ENCODE measurements at regions not wholly inside any gene's neighbourhood (a gene's known extent, or its start where the extent isn't known, plus 50 kb on each side); places are given as distances from the start of the nearest gene placed in this dataset.

GRCh38 chr17:72388765-72389473, 268.1 kb downstream of the SOX9 start:
- Histone ChIP-seq H3K79me2 (ENCODE audit: insufficient read depth, low read length) (no peaks in the 10 kb centered on the region), H3K4me1 (ENCODE audit: insufficient read depth, low read length, poor library complexity, severe bottlenecking) (no peaks in the 10 kb centered on the region), H3K9me3 (ENCODE audit: insufficient read depth, low read depth, low read length) (no peaks in the 10 kb centered on the region; the same call in 1 of the 2 replicates), H3K9me2 (replicated peaks; ENCODE audit: low read depth, low read length) (no peaks in the 10 kb centered on the region), H3K9ac (ENCODE audit: low read depth, low read length, poor library complexity, severe bottlenecking) (no peak overlapping the region), H3K4me3 (ENCODE audit: low read length, poor library complexity, severe bottlenecking) (no peak overlapping the region), H3K4me2 (ENCODE audit: low read depth, low read length, poor library complexity, severe bottlenecking) (no peak overlapping the region), H3F3A (ENCODE audit: low read depth) (no peaks in the 10 kb centered on the region), H4K20me1 (ENCODE audit: insufficient read depth, low read length, poor library complexity, severe bottlenecking) (no peaks in the 10 kb centered on the region), H3K36me3 (ENCODE audit: insufficient read depth, low read length) (no peaks in the 10 kb centered on the region), H2AFZ (ENCODE audit: low read length) (no peak overlapping the region), H3K27me3 (ENCODE audit: insufficient read depth, low read length, poor library complexity, severe bottlenecking) (no peaks in the 10 kb centered on the region)
- TF ChIP-seq, protein P1, sequence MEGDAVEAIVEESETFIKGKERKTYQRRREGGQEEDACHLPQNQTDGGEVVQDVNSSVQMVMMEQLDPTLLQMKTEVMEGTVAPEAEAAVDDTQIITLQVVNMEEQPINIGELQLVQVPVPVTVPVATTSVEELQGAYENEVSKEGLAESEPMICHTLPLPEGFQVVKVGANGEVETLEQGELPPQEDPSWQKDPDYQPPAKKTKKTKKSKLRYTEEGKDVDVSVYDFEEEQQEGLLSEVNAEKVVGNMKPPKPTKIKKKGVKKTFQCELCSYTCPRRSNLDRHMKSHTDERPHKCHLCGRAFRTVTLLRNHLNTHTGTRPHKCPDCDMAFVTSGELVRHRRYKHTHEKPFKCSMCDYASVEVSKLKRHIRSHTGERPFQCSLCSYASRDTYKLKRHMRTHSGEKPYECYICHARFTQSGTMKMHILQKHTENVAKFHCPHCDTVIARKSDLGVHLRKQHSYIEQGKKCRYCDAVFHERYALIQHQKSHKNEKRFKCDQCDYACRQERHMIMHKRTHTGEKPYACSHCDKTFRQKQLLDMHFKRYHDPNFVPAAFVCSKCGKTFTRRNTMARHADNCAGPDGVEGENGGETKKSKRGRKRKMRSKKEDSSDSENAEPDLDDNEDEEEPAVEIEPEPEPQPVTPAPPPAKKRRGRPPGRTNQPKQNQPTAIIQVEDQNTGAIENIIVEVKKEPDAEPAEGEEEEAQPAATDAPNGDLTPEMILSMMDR (conservative IDR thresholded peaks at IDR 0.05; ENCODE audit: low read length) = no peak
- TF ChIP-seq EZH2phosphoT487 (IDR thresholded peaks at IDR 0.05; ENCODE audit: borderline replicate concordance) = no peak

GRCh38 chr17:72390675-72391508, 270.1 kb downstream of the SOX9 start:
- Histone ChIP-seq H3K36me3 (ENCODE audit: insufficient read depth, low read length) (no peaks in the 10 kb centered on the region), H3K9ac (ENCODE audit: low read depth, low read length, poor library complexity, severe bottlenecking) (no peak overlapping the region), H3K9me3 (ENCODE audit: insufficient read depth, low read depth, low read length) (no peaks in the 10 kb centered on the region; the same call in 1 of the 2 replicates), H3K9me2 (replicated peaks; ENCODE audit: low read depth, low read length) (no peaks in the 10 kb centered on the region), H2AFZ (ENCODE audit: low read length) (no peak overlapping the region), H3K4me1 (ENCODE audit: insufficient read depth, low read length, poor library complexity, severe bottlenecking) (no peaks in the 10 kb centered on the region), H3K27me3 (ENCODE audit: insufficient read depth, low read length, poor library complexity, severe bottlenecking) (no peaks in the 10 kb centered on the region), H3F3A (ENCODE audit: low read depth) (no peaks in the 10 kb centered on the region), H3K79me2 (ENCODE audit: insufficient read depth, low read length) (no peaks in the 10 kb centered on the region), H3K4me2 (ENCODE audit: low read depth, low read length, poor library complexity, severe bottlenecking) (no peak overlapping the region), H3K4me3 (ENCODE audit: low read length, poor library complexity, severe bottlenecking) (no peak overlapping the region), H4K20me1 (ENCODE audit: insufficient read depth, low read length, poor library complexity, severe bottlenecking) (no peaks in the 10 kb centered on the region)
- no peak for TF ChIP-seq EZH2phosphoT487 (IDR thresholded peaks at IDR 0.05; ENCODE audit: borderline replicate concordance)

DNA sequence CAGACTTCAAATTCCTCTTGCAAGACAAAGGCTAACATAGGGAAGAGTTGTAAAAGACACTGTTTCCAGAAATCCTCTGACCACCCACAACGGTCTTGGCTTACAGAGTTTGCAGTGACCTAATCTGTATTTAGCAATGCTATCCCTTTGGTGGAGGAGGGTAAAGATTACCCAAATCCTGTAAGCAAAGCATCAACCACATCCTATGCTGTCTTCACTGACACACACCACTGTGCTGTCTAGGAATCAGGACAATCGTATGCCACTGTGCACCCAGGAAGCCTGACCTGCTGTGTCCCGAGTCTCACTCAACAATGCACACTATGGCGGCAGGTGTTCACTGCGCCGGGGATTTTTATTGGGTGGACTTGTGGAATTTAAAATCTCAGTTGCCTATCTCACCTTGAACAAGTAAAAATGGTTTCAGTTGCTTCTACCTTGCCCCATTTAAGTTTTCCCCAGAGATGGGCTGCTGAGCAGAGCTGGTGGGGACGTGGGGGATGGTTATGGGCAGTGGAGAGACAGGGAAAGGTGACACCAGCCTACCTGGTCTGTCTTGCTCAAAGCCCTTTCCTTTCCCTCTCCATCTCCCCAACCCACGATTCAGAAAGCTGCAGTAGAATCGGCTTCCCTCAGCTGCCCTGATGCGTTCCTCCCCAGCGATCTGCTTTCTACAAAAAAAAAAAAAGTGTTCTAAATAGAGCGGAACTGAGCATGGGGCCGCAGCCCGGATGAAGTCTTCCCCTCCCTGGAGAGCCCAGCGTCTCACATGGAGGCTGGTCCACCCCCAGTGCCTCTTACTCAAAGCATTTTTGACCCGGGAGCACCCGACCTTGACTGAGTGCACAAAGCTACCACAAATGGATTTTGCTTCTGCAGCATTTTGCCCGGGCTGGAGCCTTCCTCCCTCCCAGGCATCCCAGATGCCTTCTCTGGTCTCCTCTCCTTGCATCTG, 271.5 kb downstream of the SOX9 start:
- Histone ChIP-seq H3F3A (ENCODE audit: low read depth) (no peaks in the 10 kb centered on the region), H4K20me1 (ENCODE audit: insufficient read depth, low read length, poor library complexity, severe bottlenecking) (no peaks in the 10 kb centered on the region), H3K36me3 (ENCODE audit: insufficient read depth, low read length) (no peaks in the 10 kb centered on the region), H3K9me2 (replicated peaks; ENCODE audit: low read depth, low read length) (no peaks in the 10 kb centered on the region), H3K27me3 (ENCODE audit: insufficient read depth, low read length, poor library complexity, severe bottlenecking) (no peaks in the 10 kb centered on the region), H3K4me1 (ENCODE audit: insufficient read depth, low read length, poor library complexity, severe bottlenecking) (no peaks in the 10 kb centered on the region), H3K9me3 (ENCODE audit: insufficient read depth, low read depth, low read length) (no peaks in the 10 kb centered on the region; the same call in 1 of the 2 replicates), H3K79me2 (ENCODE audit: insufficient read depth, low read length) (no peaks in the 10 kb centered on the region), H2AFZ (ENCODE audit: low read length) (no peak overlapping the region), H3K9ac (ENCODE audit: low read depth, low read length, poor library complexity, severe bottlenecking) (no peak overlapping the region), H3K4me2 (ENCODE audit: low read depth, low read length, poor library complexity, severe bottlenecking) (no peak overlapping the region), H3K4me3 (ENCODE audit: low read length, poor library complexity, severe bottlenecking) (no peak overlapping the region)
- TF ChIP-seq, protein P1 (conservative IDR thresholded peaks at IDR 0.05; ENCODE audit: low read length) = no peak
- TF ChIP-seq EZH2phosphoT487 (IDR thresholded peaks at IDR 0.05; ENCODE audit: borderline replicate concordance) = no peak

Measured in Loucy (cell line).